Prostate gland (tissue), 2 donors: ENCODE measurements at regions not wholly inside any gene's neighbourhood (a gene's known extent, or its start where the extent isn't known, plus 50 kb on each side); places are given as distances from the start of the nearest gene placed in this dataset.

Source experiments
- CTCF ChIP-seq, 4 experiments: fragments of 200-600 bp in 2 of 4; fragments of 450-650 bp in 2 of 4; sonication (generic) in 2 of 4; IDR thresholded peaks; 1 replicate in 3 of 4; 2 replicates in 1 of 4; pipeline ENCODE4 v1.5.1; 2016 to 2019; ENCODE audit warnings: antibody characterized with exemption in 4 of 4, mild to moderate bottlenecking in 2 of 4, moderate library complexity in 2 of 4
- POLR2A ChIP-seq: fragments of 450-650 bp; IDR thresholded peaks from one replicate; pipeline ENCODE4 v1.6.1; 2016; ENCODE audit warnings: antibody characterized with exemption, mild to moderate bottlenecking
- POLR2AphosphoS5 ChIP-seq: sonication (generic); formaldehyde crosslinking; IDR thresholded peaks from one replicate; pipeline ENCODE4 v1.6.1; 2017; ENCODE audit warnings: antibody characterized with exemption

DNA sequence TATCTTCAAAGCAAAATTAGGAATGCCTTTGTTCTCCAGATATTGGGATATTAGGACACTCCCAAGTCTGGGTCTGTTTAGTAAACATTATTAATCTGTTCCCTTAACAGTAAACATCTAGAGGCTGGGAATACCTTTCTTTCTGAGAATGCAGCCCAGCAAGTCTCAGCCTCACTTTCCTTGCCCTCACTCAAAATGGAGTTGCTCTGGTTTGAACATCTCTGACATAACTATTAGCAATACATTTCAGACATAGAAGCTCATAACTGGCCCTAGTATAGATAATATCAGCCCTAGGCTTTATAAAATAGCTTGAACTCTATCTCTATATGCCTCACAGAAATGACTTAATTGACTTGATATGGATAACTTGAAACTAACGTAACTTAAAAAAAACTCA lies 299.8 kb downstream of the SPATA18 start:
- TF ChIP-seq POLR2A (no peak), CTCF (IDR thresholded peaks at IDR 0.05) (no peak), POLR2AphosphoS5 (no peak)
